Uterus (tissue), 2 donors: ENCODE measurements at regions not wholly inside any gene's neighbourhood (a gene's known extent, or its start where the extent isn't known, plus 50 kb on each side); places are given as distances from the start of the nearest gene placed in this dataset.

Source experiments
- CTCF ChIP-seq, 4 experiments: fragments of 200-600 bp in 2 of 4; fragments of 450-650 bp in 2 of 4; sonication (generic) in 2 of 4; IDR thresholded peaks; one replicate each; pipeline ENCODE4 v1.5.1; 2016 to 2019; ENCODE audit warnings: antibody characterized with exemption in 4 of 4, mild to moderate bottlenecking in 2 of 4, moderate library complexity in 1 of 4
- POLR2A ChIP-seq, 2 donors: fragments of 450-650 bp; IDR thresholded peaks; one replicate each; pipeline ENCODE4 v1.6.1; 2016; ENCODE audit warnings: antibody characterized with exemption in 2 of 2, mild to moderate bottlenecking in 1 of 2, moderate library complexity in 1 of 2

DNA sequence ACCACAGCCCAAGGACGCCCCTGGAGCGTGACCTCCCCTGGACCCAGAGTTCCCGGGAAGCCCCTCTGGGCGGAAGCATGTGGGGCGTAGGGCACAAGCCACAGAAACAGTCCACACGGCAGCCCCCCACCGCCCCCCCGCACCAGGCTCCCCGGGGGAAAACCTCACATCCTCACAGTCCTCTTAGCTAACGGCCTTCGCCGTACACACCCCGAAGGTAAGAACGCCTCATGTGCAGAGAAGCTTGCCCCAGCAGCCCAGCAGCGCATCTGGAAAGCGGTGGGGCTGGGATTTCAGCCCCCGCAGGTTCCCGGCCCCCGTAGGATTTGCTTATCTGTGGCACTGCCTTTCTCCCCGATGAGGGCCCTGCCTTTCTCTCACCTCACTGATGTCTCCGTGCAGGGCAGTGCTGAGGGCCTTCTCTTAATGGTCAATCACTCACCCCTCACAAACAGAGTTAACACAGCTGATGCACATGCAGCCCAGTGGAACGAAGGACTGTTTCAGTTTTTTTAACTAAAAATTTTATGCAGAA, 309.2 kb downstream of the BRD1 start:
- TF ChIP-seq CTCF (IDR thresholded peaks at IDR 0.05) (no peak), POLR2A (IDR thresholded peaks at IDR 0.05) (no peak)
